Heart right ventricle (tissue), 16 donors: ENCODE measurements at regions not wholly inside any gene's neighbourhood (a gene's known extent, or its start where the extent isn't known, plus 50 kb on each side); places are given as distances from the start of the nearest gene placed in this dataset.

Experiments used
- ATAC-seq, 8 donors: fragments of 200-7000 bp; cut with Tn5 transposase; one replicate each; pipeline ENCODE4 v1.9.1; 2020; ENCODE audit warnings: mild to moderate bottlenecking in 8 of 8, moderate library complexity in 8 of 8, moderate number of reproducible peaks in 1 of 8
- DNase-seq, 2 donors: peaks; one replicate each; pipeline ENCODE4 v3.0.0-alpha.2; 2020
- H3K27ac ChIP-seq, 10 donors: fragments of 200-600 bp; sonication (generic) in 2 of 10; one replicate each; pipeline versions ENCODE4 v1.5.0 to v1.8.0; 2020 to 2022; ENCODE audit warnings: mild to moderate bottlenecking in 3 of 10
- H3K27me3 ChIP-seq, 7 donors: fragments of 200-600 bp; one replicate each; pipeline ENCODE4 v1.8.0; 2021 to 2022; ENCODE audit warnings: mild to moderate bottlenecking in 2 of 7
- H3K36me3 ChIP-seq, 9 donors: fragments of 200-600 bp; sonication (generic) in 1 of 9; one replicate each; pipeline versions ENCODE4 v1.5.0 to v1.8.0; 2020 to 2022; ENCODE audit warnings: mild to moderate bottlenecking in 2 of 9
- H3K4me1 ChIP-seq, 9 donors: fragments of 200-600 bp; sonication (generic) in 1 of 9; one replicate each; pipeline versions ENCODE4 v1.5.0 to v1.8.0; 2020 to 2022; ENCODE audit warnings: mild to moderate bottlenecking in 4 of 9
- H3K4me3 ChIP-seq, 10 donors: fragments of 200-600 bp; sonication (generic) in 2 of 10; one replicate each; pipeline versions ENCODE4 v1.5.0 to v1.8.0; 2020 to 2022; ENCODE audit warnings: mild to moderate bottlenecking in 7 of 10, moderate library complexity in 2 of 10
- H3K9me3 ChIP-seq, 11 donors: fragments of 200-600 bp in 10 of 11; sonication (generic) in 2 of 11; one replicate each; pipeline versions ENCODE4 v1.5.0 to v1.8.0; 2013 to 2022; ENCODE audit warnings: mild to moderate bottlenecking in 2 of 11, control low read depth in 1 of 11, moderate library complexity in 1 of 11
- CTCF ChIP-seq, 9 donors: fragments of 200-600 bp; sonication (generic) in 2 of 9; IDR thresholded peaks; one replicate each; pipeline versions ENCODE4 v1.5.0 to v1.8.0; 2021 to 2022; ENCODE audit warnings: antibody characterized with exemption in 9 of 9, mild to moderate bottlenecking in 5 of 9, moderate library complexity in 1 of 9
- WGBS, 2 donors: extraction: QIAGEN DNeasy Blood & Tissue Kit; methylation state at CpG; one replicate each; pipeline ENCODE4 v1.1.7; 2013; ENCODE audit warnings: inconsistent platforms in 1 of 2; 5-methylcytosine and 5-hydroxymethylcytosine counted together
- intact Hi-C, 10 donors: fragments of 100-400 bp; cut with DNase I; formaldehyde crosslinking; loops; one replicate each; pipeline versions ENCODE4 v1.11.1 to v1.14.2; 2022
- donor health status: Arrhythmogenic right ventricular cardiomyopathy.
- donor health status: ischemic (EF 13 %, LVEDD 7.1; RV severe dilation, severe dysfunction).
- donor health status: healthy with polysubstance abuse.
- donor health status: DM: no; HTN: yes; CAD: no.
- donor health status: DM: no; HTN: no; CAD: no.
- donor health status: ischemic (EF 25% LVEDD 6.9; RV normal size, moderate dysfunction).
- donor health status: ischemic (EF 25% LVEDD 5.7; RV mildly dilated, moderate dysfunction).
- donor health status: healthy.
- donor health status: DM: yes; HTN: yes; CAD: no.
- donor health status: Ischemic cardiomyopathy.
- donor health status: ischemic (EF 35%, LVEDD 5.7; RV mildly dilated, moderate dysfunction).
- donor health status: nonischemic (EF 11% LVEDD 7.7; RV severe dilation, severe dysfunction).
- donor health status: DM: yes; HTN: yes; CAD: no.
- donor health status: PGD.
- donor health status: ischemic (EF 29% LVEDD 5.4; RV normal size, mild dysfunction).
- donor health status: nonischemic (EF 23%, LVEDD 6.1; RV moderate dilation, normal function).

DNA sequence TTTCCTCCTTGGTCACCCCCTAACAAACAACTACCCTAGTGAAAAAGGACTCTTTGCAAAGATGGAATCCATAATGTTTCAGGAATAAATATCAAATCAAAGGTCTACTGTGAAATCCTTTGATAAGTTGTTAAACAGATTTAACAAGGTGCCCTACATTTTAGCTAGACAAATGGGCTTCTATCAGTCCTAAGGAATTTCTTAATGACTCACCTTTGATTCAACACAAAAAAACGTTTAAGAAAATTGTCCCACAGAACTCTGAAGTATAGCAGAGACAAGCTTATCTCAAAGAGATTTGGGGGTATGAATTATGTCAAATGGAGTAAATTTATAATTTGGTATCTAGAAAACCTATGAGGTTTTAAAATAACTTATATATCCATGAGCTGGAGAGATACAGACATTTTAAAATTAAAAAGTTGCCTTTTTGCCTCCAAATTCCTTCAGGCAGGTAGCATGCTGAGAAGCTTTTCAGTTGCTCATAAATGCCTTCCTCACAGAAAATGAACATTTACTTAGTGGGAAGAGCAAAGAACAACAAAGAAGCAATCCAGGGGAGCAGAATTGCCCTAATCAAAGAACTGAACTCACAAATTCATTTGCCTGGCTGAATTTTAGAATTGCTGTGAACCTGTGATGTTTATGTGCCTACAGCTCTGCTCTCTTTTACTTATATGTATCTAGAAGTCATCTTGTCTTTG lies 649.3 kb downstream of the STPG2 start:
- Histone ChIP-seq H3K4me1 (no peaks in the 10 kb centered on the region), H3K27me3 (no peaks in the 10 kb centered on the region), H3K27ac (no peak overlapping the region), H3K4me3 (no peak overlapping the region), H3K9me3 (no peaks in the 10 kb centered on the region), H3K36me3 (no peaks in the 10 kb centered on the region)
- WGBS, 2 donors = 12 to 14% methylated on average over 1 of the region's 1 CpG
- intact Hi-C loops = no loop called here
- DNase-seq (no peak), ATAC-seq (no peak)
- no peak for TF ChIP-seq CTCF (IDR thresholded peaks at IDR 0.05)

GRCh38 chr4:97496298-97496873 lies 646.9 kb downstream of the STPG2 start:
- ATAC-seq = no peak

DNA sequence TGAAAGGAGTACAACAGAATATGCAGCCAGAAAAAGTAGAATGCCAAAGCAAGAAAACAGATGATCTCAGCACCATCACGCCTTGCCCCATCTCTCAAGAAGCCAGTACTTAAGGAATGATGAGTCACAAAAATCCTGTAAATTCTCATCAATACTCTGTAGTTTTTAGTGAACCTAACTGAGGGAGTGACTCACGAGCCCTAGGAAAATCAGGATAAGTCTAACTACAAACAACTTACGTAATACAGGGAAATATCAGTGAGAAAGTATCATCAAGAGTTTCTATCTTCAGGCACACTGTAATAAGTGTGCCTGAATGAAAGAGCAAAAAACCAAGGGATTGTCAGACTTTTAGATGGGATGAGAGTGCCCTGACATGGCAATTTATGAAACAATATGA lies 644.4 kb downstream of the STPG2 start:
- no peaks in the 10 kb centered on the region for H3K36me3 ChIP-seq
- no peak overlapping the region for H3K27ac ChIP-seq
- DNase-seq = no peak
- H3K27me3 ChIP-seq = no peaks in the 10 kb centered on the region
- TF ChIP-seq CTCF (IDR thresholded peaks at IDR 0.05) = no peak
- H3K9me3 ChIP-seq = no peaks in the 10 kb centered on the region
- no peaks in the 10 kb centered on the region for H3K4me1 ChIP-seq
- 77% methylated on average over 3 of the region's 3 CpGs for WGBS, 2 donors
- intact Hi-C loops = no loop called here
- H3K4me3 ChIP-seq = no peak overlapping the region
- no peak for ATAC-seq

More at GRCh38 chr4:97496298-97496873, 646.9 kb downstream of the STPG2 start:
- intact Hi-C loops = no loop called here
- WGBS, 2 donors = 46 to 52% methylated on average over 3 of the region's 3 CpGs
- no peak for TF ChIP-seq CTCF (IDR thresholded peaks at IDR 0.05)
- Histone ChIP-seq H3K27me3 (no peaks in the 10 kb centered on the region), H3K4me3 (no peak overlapping the region), H3K9me3 (no peaks in the 10 kb centered on the region), H3K27ac (no peak overlapping the region), H3K36me3 (no peaks in the 10 kb centered on the region), H3K4me1 (no peaks in the 10 kb centered on the region)
- DNase-seq = no peak

GRCh38 chr4:97500423-97500822 lies 642.9 kb downstream of the STPG2 start:
- no peak overlapping the region for H3K27ac ChIP-seq
- no peaks in the 10 kb centered on the region for H3K36me3 ChIP-seq
- no peak for TF ChIP-seq CTCF (IDR thresholded peaks at IDR 0.05)
- ATAC-seq (no peak), DNase-seq (no peak)
- H3K9me3 ChIP-seq = no peaks in the 10 kb centered on the region
- H3K4me3 ChIP-seq = no peak overlapping the region
- intact Hi-C loops = no loop called here
- H3K4me1 ChIP-seq = no peaks in the 10 kb centered on the region
- no peaks in the 10 kb centered on the region for H3K27me3 ChIP-seq
- WGBS, 2 donors = 83 to 84% methylated on average over 2 of the region's 2 CpGs
